ENCODE measurements at regions not wholly inside any gene's neighbourhood (a gene's known extent, or its start where the extent isn't known, plus 50 kb on each side); places are given as distances from the start of the nearest gene placed in this dataset.

- no peak overlapping the region for H3K4me3 ChIP-seq (ENCODE audit: low read length)
- no peaks in the 10 kb centered on the region; the same call in 1 of the 2 replicates for H3K9me2 ChIP-seq (replicated peaks; ENCODE audit: insufficient read depth, low read length)
- no peak overlapping the region for H2AFZ ChIP-seq (ENCODE audit: low read length)
- H4K20me1 ChIP-seq (ENCODE audit: insufficient read depth, low read depth, low read length): no peaks in the 10 kb centered on the region
- DNase-seq: no peak
- H3K4me2 ChIP-seq (ENCODE audit: low read depth, low read length, poor library complexity, severe bottlenecking): no peak overlapping the region
- no peak overlapping the region for H3K9ac ChIP-seq (ENCODE audit: low read length)
- no peaks in the 10 kb centered on the region for H3K27me3 ChIP-seq (ENCODE audit: low read length)
- no peaks in the 10 kb centered on the region for H3K79me2 ChIP-seq (ENCODE audit: low read length)
- no peaks in the 10 kb centered on the region for H3K4me1 ChIP-seq (ENCODE audit: low read length)
- H3K27ac ChIP-seq (ENCODE audit: low read length): no peak overlapping the region
- no peaks in the 10 kb centered on the region for H3K9me3 ChIP-seq (ENCODE audit: low read length)
- H3K36me3 ChIP-seq (ENCODE audit: insufficient read depth, low read length): no peaks in the 10 kb centered on the region
Measured at GRCh38 chr3:148026009-148026588, 616.9 kb downstream of the ZIC1 start.

GRCh38 chr3:148030975-148031374 lies 621.8 kb downstream of the ZIC1 start:
- Histone ChIP-seq H3K4me2 (ENCODE audit: low read depth, low read length, poor library complexity, severe bottlenecking) (no peak overlapping the region), H3K9me2 (replicated peaks; ENCODE audit: insufficient read depth, low read length) (no peaks in the 10 kb centered on the region), H2AFZ (ENCODE audit: low read length) (no peak overlapping the region), H3K9ac (ENCODE audit: low read length) (no peak overlapping the region), H3K27ac (ENCODE audit: low read length) (no peak overlapping the region), H3K4me1 (ENCODE audit: low read length) (no peaks in the 10 kb centered on the region), H3K27me3 (ENCODE audit: low read length) (no peaks in the 10 kb centered on the region), H3K79me2 (ENCODE audit: low read length) (no peaks in the 10 kb centered on the region), H3K9me3 (ENCODE audit: low read length) (no peaks in the 10 kb centered on the region), H4K20me1 (ENCODE audit: insufficient read depth, low read depth, low read length) (no peaks in the 10 kb centered on the region), H3K36me3 (ENCODE audit: insufficient read depth, low read length) (no peaks in the 10 kb centered on the region), H3K4me3 (ENCODE audit: low read length) (no peak overlapping the region)
- no peak for DNase-seq

GRCh38 chr3:148034353-148034752 lies 625.2 kb downstream of the ZIC1 start:
- Histone ChIP-seq H3K9me3 (ENCODE audit: low read length) (no peaks in the 10 kb centered on the region), H3K9ac (ENCODE audit: low read length) (no peak overlapping the region), H4K20me1 (ENCODE audit: insufficient read depth, low read depth, low read length) (no peaks in the 10 kb centered on the region), H3K4me2 (ENCODE audit: low read depth, low read length, poor library complexity, severe bottlenecking) (no peak overlapping the region), H3K27me3 (ENCODE audit: low read length) (no peaks in the 10 kb centered on the region), H3K9me2 (replicated peaks; ENCODE audit: insufficient read depth, low read length) (no peaks in the 10 kb centered on the region), H3K36me3 (ENCODE audit: insufficient read depth, low read length) (no peaks in the 10 kb centered on the region), H3K79me2 (ENCODE audit: low read length) (no peaks in the 10 kb centered on the region), H3K4me3 (ENCODE audit: low read length) (no peak overlapping the region), H2AFZ (ENCODE audit: low read length) (no peak overlapping the region), H3K4me1 (ENCODE audit: low read length) (no peaks in the 10 kb centered on the region), H3K27ac (ENCODE audit: low read length) (no peak overlapping the region)
- DNase-seq: no peak

- Histone ChIP-seq H3K27ac (ENCODE audit: low read length) (no peak overlapping the region), H4K20me1 (ENCODE audit: insufficient read depth, low read depth, low read length) (no peaks in the 10 kb centered on the region), H3K4me1 (ENCODE audit: low read length) (no peaks in the 10 kb centered on the region), H3K36me3 (ENCODE audit: insufficient read depth, low read length) (no peaks in the 10 kb centered on the region), H3K4me3 (ENCODE audit: low read length) (no peak overlapping the region), H3K27me3 (ENCODE audit: low read length) (no peaks in the 10 kb centered on the region), H3K9me2 (replicated peaks; ENCODE audit: insufficient read depth, low read length) (no peaks in the 10 kb centered on the region; the same call in 1 of the 2 replicates), H3K79me2 (ENCODE audit: low read length) (no peaks in the 10 kb centered on the region), H3K9ac (ENCODE audit: low read length) (no peak overlapping the region), H2AFZ (ENCODE audit: low read length) (no peak overlapping the region), H3K9me3 (ENCODE audit: low read length) (no peaks in the 10 kb centered on the region), H3K4me2 (ENCODE audit: low read depth, low read length, poor library complexity, severe bottlenecking) (no peak overlapping the region)
- DNase-seq: no peak
Measured at GRCh38 chr3:148036331-148036876, 627.2 kb downstream of the ZIC1 start.

- no peaks in the 10 kb centered on the region for H3K79me2 ChIP-seq (ENCODE audit: low read length)
- H3K4me1 ChIP-seq (ENCODE audit: low read length): no peaks in the 10 kb centered on the region
- no peak overlapping the region for H3K4me2 ChIP-seq (ENCODE audit: low read depth, low read length, poor library complexity, severe bottlenecking)
- H3K27me3 ChIP-seq (ENCODE audit: low read length): no peaks in the 10 kb centered on the region
- H3K9ac ChIP-seq (ENCODE audit: low read length): no peak overlapping the region
- H3K36me3 ChIP-seq (ENCODE audit: insufficient read depth, low read length): no peaks in the 10 kb centered on the region
- H2AFZ ChIP-seq (ENCODE audit: low read length): no peak overlapping the region
- no peaks in the 10 kb centered on the region for H4K20me1 ChIP-seq (ENCODE audit: insufficient read depth, low read depth, low read length)
- DNase-seq: no peak
- no peak overlapping the region for H3K4me3 ChIP-seq (ENCODE audit: low read length)
- no peaks in the 10 kb centered on the region for H3K9me3 ChIP-seq (ENCODE audit: low read length)
- H3K27ac ChIP-seq (ENCODE audit: low read length): no peak overlapping the region
- H3K9me2 ChIP-seq (replicated peaks; ENCODE audit: insufficient read depth, low read length): no peaks in the 10 kb centered on the region; the same call in 1 of the 2 replicates
Measured at GRCh38 chr3:148042663-148043445, 633.7 kb downstream of the ZIC1 start.

GRCh38 chr3:148044151-148044550 lies 635.0 kb downstream of the ZIC1 start:
- Histone ChIP-seq H3K79me2 (ENCODE audit: low read length) (no peaks in the 10 kb centered on the region), H3K4me1 (ENCODE audit: low read length) (no peaks in the 10 kb centered on the region), H3K27me3 (ENCODE audit: low read length) (no peaks in the 10 kb centered on the region), H2AFZ (ENCODE audit: low read length) (no peak overlapping the region), H3K9ac (ENCODE audit: low read length) (no peak overlapping the region), H3K9me2 (replicated peaks; ENCODE audit: insufficient read depth, low read length) (no peaks in the 10 kb centered on the region; the same call in 1 of the 2 replicates), H3K9me3 (ENCODE audit: low read length) (no peaks in the 10 kb centered on the region), H3K36me3 (ENCODE audit: insufficient read depth, low read length) (no peaks in the 10 kb centered on the region), H3K4me2 (ENCODE audit: low read depth, low read length, poor library complexity, severe bottlenecking) (no peak overlapping the region), H3K27ac (ENCODE audit: low read length) (no peak overlapping the region), H3K4me3 (ENCODE audit: low read length) (no peak overlapping the region), H4K20me1 (ENCODE audit: insufficient read depth, low read depth, low read length) (no peaks in the 10 kb centered on the region)
- no peak for DNase-seq

GRCh38 chr3:148054999-148055398 lies 642.7 kb upstream of the AGTR1 start:
- Histone ChIP-seq H2AFZ (ENCODE audit: low read length) (no peak overlapping the region), H3K79me2 (ENCODE audit: low read length) (no peaks in the 10 kb centered on the region), H3K9ac (ENCODE audit: low read length) (no peak overlapping the region), H3K27me3 (ENCODE audit: low read length) (no peaks in the 10 kb centered on the region), H4K20me1 (ENCODE audit: insufficient read depth, low read depth, low read length) (no peaks in the 10 kb centered on the region), H3K4me1 (ENCODE audit: low read length) (no peaks in the 10 kb centered on the region), H3K4me2 (ENCODE audit: low read depth, low read length, poor library complexity, severe bottlenecking) (no peak overlapping the region), H3K4me3 (ENCODE audit: low read length) (no peak overlapping the region), H3K27ac (ENCODE audit: low read length) (no peak overlapping the region), H3K9me3 (ENCODE audit: low read length) (no peaks in the 10 kb centered on the region), H3K9me2 (replicated peaks; ENCODE audit: insufficient read depth, low read length) (no peaks in the 10 kb centered on the region), H3K36me3 (ENCODE audit: insufficient read depth, low read length) (no peaks in the 10 kb centered on the region)
- no peak for DNase-seq

GRCh38 chr3:148062590-148062989 lies 635.1 kb upstream of the AGTR1 start:
- no peaks in the 10 kb centered on the region for H3K36me3 ChIP-seq (ENCODE audit: insufficient read depth, low read length)
- no peak overlapping the region for H3K27ac ChIP-seq (ENCODE audit: low read length)
- H3K4me2 ChIP-seq (ENCODE audit: low read depth, low read length, poor library complexity, severe bottlenecking): no peak overlapping the region
- DNase-seq: no peak
- no peaks in the 10 kb centered on the region for H3K9me2 ChIP-seq (replicated peaks; ENCODE audit: insufficient read depth, low read length)
- no peak overlapping the region for H2AFZ ChIP-seq (ENCODE audit: low read length)
- no peaks in the 10 kb centered on the region for H3K79me2 ChIP-seq (ENCODE audit: low read length)
- H3K4me1 ChIP-seq (ENCODE audit: low read length): no peaks in the 10 kb centered on the region
- H3K4me3 ChIP-seq (ENCODE audit: low read length): no peak overlapping the region
- H3K27me3 ChIP-seq (ENCODE audit: low read length): no peaks in the 10 kb centered on the region
- H3K9me3 ChIP-seq (ENCODE audit: low read length): no peaks in the 10 kb centered on the region
- no peak overlapping the region for H3K9ac ChIP-seq (ENCODE audit: low read length)
- H4K20me1 ChIP-seq (ENCODE audit: insufficient read depth, low read depth, low read length): no peaks in the 10 kb centered on the region

Measured in Karpas-422 (cell line).